ENCODE measurements at regions not wholly inside any gene's neighbourhood (a gene's known extent, or its start where the extent isn't known, plus 50 kb on each side); places are given as distances from the start of the nearest gene placed in this dataset.

DNA sequence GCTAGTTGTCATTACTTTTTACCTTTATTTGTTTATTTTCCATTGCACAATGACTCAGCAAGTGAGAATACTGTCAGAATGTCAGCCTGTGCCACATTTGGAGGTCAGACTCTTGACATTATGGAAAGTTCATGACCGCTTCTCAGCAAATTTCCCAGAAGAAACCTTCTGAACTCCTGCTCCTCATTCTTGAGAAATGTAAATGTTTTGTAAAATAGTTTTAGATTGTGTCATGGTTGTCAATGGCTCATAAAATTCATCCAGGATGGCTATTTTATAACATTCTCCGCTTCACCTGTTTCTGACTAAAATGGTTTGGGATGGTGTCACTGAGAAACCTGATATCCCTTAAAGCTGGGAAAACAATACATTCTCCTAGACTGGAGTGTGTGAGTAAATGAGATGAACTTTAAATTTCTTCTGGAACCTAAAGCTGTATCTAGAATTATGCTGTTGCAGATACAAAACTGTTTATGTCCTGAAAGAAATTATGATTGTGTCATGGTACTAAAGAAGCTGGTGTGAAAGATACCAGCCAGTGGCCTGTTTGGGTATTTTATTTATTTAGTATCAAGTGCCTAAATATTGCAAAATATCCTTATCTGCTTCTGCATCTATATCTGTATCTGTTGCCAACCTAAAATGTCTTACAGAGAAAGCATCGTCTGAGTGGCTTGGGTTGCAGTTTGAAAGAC lies 671.7 kb downstream of the GATA3 start:
- Histone ChIP-seq H3K9ac (ENCODE audit: control insufficient read depth, insufficient read depth, low read length) (no peak overlapping the region), H4K20me1 (ENCODE audit: control insufficient read depth, insufficient read depth) (no peaks in the 10 kb centered on the region), H2AFZ (ENCODE audit: control insufficient read depth, low read depth, low read length) (no peak overlapping the region), H3K4me1 (ENCODE audit: control insufficient read depth, insufficient read depth, low read length) (no peaks in the 10 kb centered on the region), H3K27ac (ENCODE audit: control insufficient read depth, insufficient read depth) (no peak overlapping the region), H3K79me2 (ENCODE audit: control insufficient read depth, insufficient read depth, low read length) (no peaks in the 10 kb centered on the region), H3K27me3 (replicated peaks in 1 of 2; ENCODE audit: control insufficient read depth in 2 of 2, insufficient read depth in 2 of 2, low read length in 1 of 2) (no peaks in the 10 kb centered on the region), H3K36me3 (ENCODE audit: control insufficient read depth in 2 of 2, insufficient read depth in 2 of 2, low read length in 1 of 2) (no peaks in the 10 kb centered on the region), H3K4me3 (no peak overlapping the region), H3K9me3 (replicated peaks; ENCODE audit: control insufficient read depth, insufficient read depth, low read length) (no peaks in the 10 kb centered on the region), H3K4me2 (ENCODE audit: control insufficient read depth, insufficient read depth) (no peak overlapping the region)
- no peak for ATAC-seq
- CTCF ChIA-PET, result no interaction called here
- no peak for DNase-seq (ENCODE audit: low read depth, low spot score)
- WGBS (ENCODE audit: insufficient coverage, insufficient replicate concordance, low lambda C conversion rate, missing lambda C conversion rate), result 52% methylated on average over 3 of the region's 3 CpGs
- in situ Hi-C loops (cut with MboI), result no loop called here
- RAD21 ChIA-PET (ENCODE audit: unreplicated experiment), result no interaction called here
- POLR2A ChIA-PET, result no interaction called here
- TF ChIP-seq MXI1 (IDR thresholded peaks at IDR 0.05; ENCODE audit: low read depth, low read length) (no peak), TCF12 (IDR thresholded peaks at IDR 0.05; ENCODE audit: low read depth, low read length) (no peak)
- SMC1A ChIA-PET (ENCODE audit: uncharacterized antibody, unreplicated experiment), result no interaction called here
- FAIRE-seq, result no peak
- no TSS peak for BruUV-seq (replicated peaks)
- intact Hi-C loops (cut with micrococcal nuclease; ENCODE audit: unreplicated experiment), result no loop called here

DNA sequence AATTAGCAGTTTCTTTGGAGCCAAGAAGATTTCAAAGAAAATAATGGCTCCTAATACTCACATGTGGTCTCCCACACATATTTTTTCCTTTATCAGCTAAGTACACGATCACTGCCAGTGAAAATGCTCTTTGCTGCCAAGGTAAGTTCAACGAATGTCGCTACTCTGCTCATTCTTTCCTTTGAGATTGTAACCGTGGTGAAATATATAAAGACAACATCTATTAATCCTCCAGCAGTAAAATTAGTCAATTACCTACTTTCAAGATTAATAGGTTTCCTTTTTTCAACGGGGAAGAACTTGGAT lies 672.2 kb downstream of the GATA3 start:
- WGBS (ENCODE audit: insufficient coverage, insufficient replicate concordance, low lambda C conversion rate, missing lambda C conversion rate), result 39% methylated on average over 5 of the region's 5 CpGs
- no peak overlapping the region for H3K4me2 ChIP-seq (ENCODE audit: control insufficient read depth, insufficient read depth)
- no peaks in the 10 kb centered on the region for H3K36me3 ChIP-seq (ENCODE audit: control insufficient read depth in 2 of 2, insufficient read depth in 2 of 2, low read length in 1 of 2)
- ChIA-PET RAD21 (ENCODE audit: unreplicated experiment) (no interaction called here), SMC1A (ENCODE audit: uncharacterized antibody, unreplicated experiment) (no interaction called here), POLR2A (no interaction called here), CTCF (no interaction called here)
- H3K79me2 ChIP-seq (ENCODE audit: control insufficient read depth, insufficient read depth, low read length), result no peaks in the 10 kb centered on the region
- no peak overlapping the region for H3K9ac ChIP-seq (ENCODE audit: control insufficient read depth, insufficient read depth, low read length)
- in situ Hi-C loops (cut with MboI), result no loop called here
- FAIRE-seq (no peak), ATAC-seq (no peak), DNase-seq (ENCODE audit: low read depth, low spot score) (no peak)
- no peaks in the 10 kb centered on the region for H3K9me3 ChIP-seq (replicated peaks; ENCODE audit: control insufficient read depth, insufficient read depth, low read length)
- no peak overlapping the region for H2AFZ ChIP-seq (ENCODE audit: control insufficient read depth, low read depth, low read length)
- no TSS peak for BruUV-seq (replicated peaks)
- no peak overlapping the region for H3K27ac ChIP-seq (ENCODE audit: control insufficient read depth, insufficient read depth)
- H3K4me1 ChIP-seq (ENCODE audit: control insufficient read depth, insufficient read depth, low read length), result no peaks in the 10 kb centered on the region
- no peaks in the 10 kb centered on the region for H3K27me3 ChIP-seq (replicated peaks in 1 of 2; ENCODE audit: control insufficient read depth in 2 of 2, insufficient read depth in 2 of 2, low read length in 1 of 2)
- TF ChIP-seq POU2F2 (IDR thresholded peaks at IDR 0.05; ENCODE audit: borderline replicate concordance, low read depth, low read length), result no peak
- no peak for TF ChIP-seq JUND (IDR thresholded peaks at IDR 0.05; ENCODE audit: low read depth, low read length)
- no peak for TF ChIP-seq TAF1 (IDR thresholded peaks at IDR 0.05; ENCODE audit: borderline replicate concordance, low read depth, low read length)
- H4K20me1 ChIP-seq (ENCODE audit: control insufficient read depth, insufficient read depth), result no peaks in the 10 kb centered on the region
- no peak overlapping the region for H3K4me3 ChIP-seq
- intact Hi-C loops (cut with micrococcal nuclease; ENCODE audit: unreplicated experiment), result no loop called here
